Activated B cell treated with CpG ODN at 0.5 μM for 24 hours (primary cell): ENCODE measurements at regions not wholly inside any gene's neighbourhood (a gene's known extent, or its start where the extent isn't known, plus 50 kb on each side); places are given as distances from the start of the nearest gene placed in this dataset.

ENCODE experiments used
- ATAC-seq: fragments of 200-7000 bp; cut with Tn5 transposase; one replicate; pipeline ENCODE4 v1.10.0; 2021; ENCODE audit warnings: low read depth, mild to moderate bottlenecking, moderate library complexity
- CTCF ChIA-PET: fragments of 350-600 bp; sonication (Branson Sonifier 250); formaldehyde crosslinking; loops from one replicate; lab custom pipeline; 2021; ENCODE audit warnings: antibody characterized with exemption; lab: Charles Lee
- POLR2A ChIA-PET: fragments of 350-600 bp; sonication (Branson Sonifier 250); formaldehyde crosslinking; loops from one replicate; lab custom pipeline; 2021; ENCODE audit warnings: antibody characterized with exemption; lab: Charles Lee
- DNase-seq: peaks from one replicate; pipeline ENCODE4 v3.0.0; 2022
- H3K27ac Mint-ChIP-seq: one replicate; pipeline ENCODE4 v1.8.0; 2020; ENCODE audit warnings: mixed read lengths
- H3K27me3 Mint-ChIP-seq: one replicate; pipeline ENCODE4 v1.8.0; 2021; ENCODE audit warnings: mixed read lengths
- H3K36me3 Mint-ChIP-seq: one replicate; pipeline ENCODE4 v1.8.0; 2021; ENCODE audit warnings: low read depth, mixed read lengths
- H3K4me1 Mint-ChIP-seq: one replicate; pipeline ENCODE4 v1.8.0; 2021; ENCODE audit warnings: mixed read lengths
- H3K4me3 Mint-ChIP-seq: one replicate; pipeline ENCODE4 v1.8.0; 2020; ENCODE audit warnings: mild to moderate bottlenecking, mixed read lengths
- H3K9me3 Mint-ChIP-seq: one replicate; pipeline ENCODE4 v1.8.0; 2020; ENCODE audit warnings: mixed read lengths
- CTCF ChIP-seq: fragments of 200-600 bp; IDR thresholded peaks from one replicate; pipeline ENCODE4 v1.8.0; 2022; ENCODE audit warnings: antibody characterized with exemption, mild to moderate bottlenecking
- intact Hi-C: fragments of 100-400 bp; cut with micrococcal nuclease; formaldehyde crosslinking; loops from one replicate; pipeline ENCODE4 v1.15.1; 2024

- Mint-ChIP-seq H3K4me3 (no peak overlapping the region), H3K4me1 (no peaks in the 10 kb centered on the region), H3K36me3 (no peaks in the 10 kb centered on the region), H3K27ac (no peak overlapping the region), H3K9me3 (no peaks in the 10 kb centered on the region), H3K27me3 (peaks cover 21% of the 10 kb centered on the region)
- intact Hi-C loops, result no loop called here
- ChIA-PET CTCF (no interaction called here), POLR2A (no interaction called here)
- no peak for TF ChIP-seq CTCF
- ATAC-seq, result no peak
- no peak for DNase-seq
Measured at GRCh38 chr2:611519-611918, 65.7 kb downstream of the TMEM18 start.

- Mint-ChIP-seq H3K9me3 (no peaks in the 10 kb centered on the region), H3K4me3 (no peak overlapping the region), H3K36me3 (no peaks in the 10 kb centered on the region), H3K4me1 (no peaks in the 10 kb centered on the region), H3K27ac (no peak overlapping the region), H3K27me3 (peaks cover 21% of the 10 kb centered on the region)
- POLR2A ChIA-PET, result no interaction called here
- TF ChIP-seq CTCF, result no peak
- CTCF ChIA-PET, result no interaction called here
- intact Hi-C loops, result no loop called here
- ATAC-seq (no peak), DNase-seq (no peak)
Measured at GRCh38 chr2:610491-610890, 66.7 kb downstream of the TMEM18 start.

- Mint-ChIP-seq H3K9me3 (no peaks in the 10 kb centered on the region), H3K27ac (no peak overlapping the region), H3K4me1 (no peaks in the 10 kb centered on the region), H3K4me3 (no peak overlapping the region), H3K36me3 (no peaks in the 10 kb centered on the region), H3K27me3 (peaks cover 21% of the 10 kb centered on the region)
- ChIA-PET CTCF (no interaction called here), POLR2A (no interaction called here)
- TF ChIP-seq CTCF, result no peak
- DNase-seq, result no peak
- intact Hi-C loops, result no loop called here
- no peak for ATAC-seq
Measured at GRCh38 chr2:609881-610280, 67.3 kb downstream of the TMEM18 start.

GRCh38 chr2:609449-609848, 67.8 kb downstream of the TMEM18 start:
- ChIA-PET CTCF (no interaction called here), POLR2A (no interaction called here)
- Mint-ChIP-seq H3K4me1 (no peaks in the 10 kb centered on the region), H3K27me3 (peaks cover 21% of the 10 kb centered on the region), H3K9me3 (no peaks in the 10 kb centered on the region), H3K4me3 (no peak overlapping the region), H3K27ac (no peak overlapping the region), H3K36me3 (no peaks in the 10 kb centered on the region)
- no peak for TF ChIP-seq CTCF
- DNase-seq (no peak), ATAC-seq (no peak)
- intact Hi-C loops, result no loop called here

GRCh38 chr2:608711-609110, 68.5 kb downstream of the TMEM18 start:
- intact Hi-C loops, result no loop called here
- H3K36me3 Mint-ChIP-seq, result no peaks in the 10 kb centered on the region
- no peak for DNase-seq
- POLR2A ChIA-PET, result no interaction called here
- CTCF ChIA-PET, result no interaction called here
- H3K9me3 Mint-ChIP-seq, result no peaks in the 10 kb centered on the region
- no peak overlapping the region for H3K4me3 Mint-ChIP-seq
- no peak for ATAC-seq
- no peak overlapping the region for H3K27ac Mint-ChIP-seq
- peaks cover 16% of the 10 kb centered on the region for H3K27me3 Mint-ChIP-seq
- H3K4me1 Mint-ChIP-seq, result no peaks in the 10 kb centered on the region
- TF ChIP-seq CTCF, result no peak
